Mesenchymal stem cell (in vitro differentiated cells and primary cell): ENCODE measurements at regions not wholly inside any gene's neighbourhood (a gene's known extent, or its start where the extent isn't known, plus 50 kb on each side); places are given as distances from the start of the nearest gene placed in this dataset.

Experiments used
- DNase-seq: peaks from one replicate; pipeline ENCODE4 v3.0.0-alpha.2; 2013
- H2AFZ ChIP-seq: one replicate; pipeline ENCODE4 v1.6.1; 2013; ENCODE audit warnings: low read depth, mild to moderate bottlenecking, control low read depth, inconsistent platforms, low read length, moderate library complexity
- H2AK5ac ChIP-seq: 2 replicates; pipeline ENCODE4 v1.6.1; 2013; ENCODE audit warnings: low read length, moderate library complexity, mild to moderate bottlenecking, inconsistent platforms; ENCODE audit not compliant: severe bottlenecking
- H2BK120ac ChIP-seq: one replicate; pipeline ENCODE4 v1.6.1; 2013; ENCODE audit warnings: low read depth, mild to moderate bottlenecking, inconsistent platforms, low read length, moderate library complexity
- H2BK12ac ChIP-seq, 2 experiments: one replicate each; pipeline ENCODE4 v1.6.1; 2013; ENCODE audit warnings: inconsistent platforms in 2 of 2, low read length in 2 of 2, mild to moderate bottlenecking in 2 of 2, moderate library complexity in 2 of 2, control low read depth in 1 of 2
- H2BK15ac ChIP-seq: one replicate; pipeline ENCODE4 v1.6.1; 2013; ENCODE audit warnings: mild to moderate bottlenecking, low read depth, inconsistent platforms; ENCODE audit not compliant: poor library complexity, severe bottlenecking
- H2BK5ac ChIP-seq: 2 replicates; pipeline ENCODE4 v1.6.1; 2013; ENCODE audit warnings: low read depth, mild to moderate bottlenecking, low read length, control low read depth, inconsistent platforms; ENCODE audit not compliant: poor library complexity, severe bottlenecking
- H3K14ac ChIP-seq, 2 experiments: one replicate each; pipeline ENCODE4 v1.6.1; 2013; ENCODE audit warnings: inconsistent platforms in 2 of 2, low read length in 2 of 2, control low read depth in 1 of 2, mild to moderate bottlenecking in 1 of 2, moderate library complexity in 1 of 2
- H3K18ac ChIP-seq, 2 experiments: one replicate each; pipeline ENCODE4 v1.6.1; 2013; ENCODE audit warnings: inconsistent platforms in 2 of 2, low read length in 2 of 2, control low read depth in 1 of 2, low read depth in 1 of 2, mild to moderate bottlenecking in 1 of 2
- H3K23ac ChIP-seq, 2 experiments: one replicate each; pipeline ENCODE4 v1.6.1; 2013; ENCODE audit warnings: inconsistent platforms in 2 of 2, low read length in 2 of 2, mild to moderate bottlenecking in 2 of 2, moderate library complexity in 2 of 2, control low read depth in 1 of 2
- H3K27ac ChIP-seq: 2 replicates; pipeline ENCODE4 v1.5.1; 2013; ENCODE audit warnings: mild to moderate bottlenecking, moderate library complexity, low read length, control low read depth, inconsistent platforms; ENCODE audit not compliant: poor library complexity, severe bottlenecking
- H3K27me3 ChIP-seq, 2 experiments: 2 replicates each; pipeline versions ENCODE4 v1.6.1 to v1.7.0; 2013; ENCODE audit warnings: low read length in 2 of 2, mild to moderate bottlenecking in 2 of 2, moderate library complexity in 2 of 2, control low read depth in 1 of 2, inconsistent platforms in 1 of 2; ENCODE audit not compliant: control insufficient read depth in 1 of 2, insufficient read depth in 1 of 2
- H3K36me3 ChIP-seq, 2 experiments: 2 replicates each; pipeline versions ENCODE4 v1.6.1 to v1.7.0; 2013; ENCODE audit warnings: low read length in 2 of 2, control low read depth in 1 of 2, inconsistent platforms in 1 of 2, low read depth in 1 of 2, mild to moderate bottlenecking in 1 of 2; ENCODE audit not compliant: insufficient read depth in 2 of 2, control insufficient read depth in 1 of 2
- H3K4ac ChIP-seq, 2 experiments: one replicate each; pipeline ENCODE4 v1.6.1; 2013; ENCODE audit warnings: inconsistent platforms in 2 of 2, low read length in 2 of 2, mild to moderate bottlenecking in 2 of 2, moderate library complexity in 2 of 2, control low read depth in 1 of 2, low read depth in 1 of 2
- H3K4me1 ChIP-seq: 2 replicates; pipeline ENCODE4 v1.6.1; 2013; ENCODE audit warnings: low read depth, low read length, control low read depth; ENCODE audit not compliant: control insufficient read depth, insufficient read depth
- H3K4me2 ChIP-seq: 2 replicates; pipeline ENCODE4 v1.6.1; 2013; ENCODE audit warnings: low read length, mild to moderate bottlenecking, inconsistent platforms; ENCODE audit not compliant: poor library complexity, severe bottlenecking
- H3K4me3 ChIP-seq, 2 experiments: 2 replicates each; pipeline versions ENCODE4 v1.5.1 to v1.7.0; 2013; ENCODE audit warnings: low read length in 2 of 2, mild to moderate bottlenecking in 2 of 2, control low read depth in 1 of 2, low read depth in 1 of 2; ENCODE audit not compliant: insufficient read depth in 1 of 2
- H3K79me1 ChIP-seq: replicated peaks from 2 replicates; pipeline ENCODE4 v1.6.1; 2013; ENCODE audit warnings: mild to moderate bottlenecking, control low read depth, low read length, inconsistent platforms; ENCODE audit not compliant: poor library complexity, severe bottlenecking
- H3K9ac ChIP-seq: 2 replicates; pipeline ENCODE4 v1.7.0; 2013; ENCODE audit warnings: mild to moderate bottlenecking, low read length, moderate library complexity
- H3K9me3 ChIP-seq: 2 replicates; pipeline ENCODE4 v1.7.0; 2013; ENCODE audit warnings: mild to moderate bottlenecking, low read length; ENCODE audit not compliant: control insufficient read depth
- H4K8ac ChIP-seq: one replicate; pipeline ENCODE4 v1.6.1; 2013; ENCODE audit warnings: inconsistent platforms, mild to moderate bottlenecking, low read length, moderate library complexity
- H4K91ac ChIP-seq: one replicate; pipeline ENCODE4 v1.6.1; 2013; ENCODE audit warnings: mild to moderate bottlenecking, low read length, inconsistent platforms
- WGBS: methylation state at CpG from one replicate; pipeline ENCODE4 v1.1.7; 2013; ENCODE audit warnings: mixed read lengths; 5-methylcytosine and 5-hydroxymethylcytosine counted together

GRCh38 chr17:71633391-71633849 lies 487.4 kb upstream of the SOX9 start:
- 8% methylated on average over 3 of the region's 4 CpGs for WGBS
- peak; percentile 74 for DNase-seq
- Histone ChIP-seq H2AFZ (no peak overlapping the region), H3K4ac (no peak overlapping the region), H3K14ac (no peak overlapping the region), H3K4me3 (peak overlapping the region in 1 of 2 experiments; percentile 30), H2BK15ac (no peak overlapping the region), H3K79me1 (no peaks in the 10 kb centered on the region), H3K23ac (no peak overlapping the region), H3K27me3 (no peaks in the 10 kb centered on the region), H4K91ac (no peak overlapping the region), H4K8ac (no peak overlapping the region), H3K9me3 (no peaks in the 10 kb centered on the region), H3K36me3 (no peaks in the 10 kb centered on the region), H2BK5ac (no peak overlapping the region), H3K4me1 (peaks cover 1% of the 10 kb centered on the region), H3K27ac (peak overlapping the region; percentile 64), H2BK120ac (no peak overlapping the region), H3K9ac (no peak overlapping the region), H3K18ac (peak overlapping the region in 1 of 2 experiments; percentile 45), H2AK5ac (no peak overlapping the region), H2BK12ac (no peak overlapping the region), H3K4me2 (no peak overlapping the region)

- Histone ChIP-seq H4K8ac (no peak overlapping the region), H3K79me1 (no peaks in the 10 kb centered on the region), H3K9me3 (no peaks in the 10 kb centered on the region), H3K4ac (no peak overlapping the region), H2BK120ac (no peak overlapping the region), H3K14ac (no peak overlapping the region), H3K4me1 (peaks cover 1% of the 10 kb centered on the region), H2BK12ac (no peak overlapping the region), H3K36me3 (no peaks in the 10 kb centered on the region), H2BK15ac (no peak overlapping the region), H2AK5ac (no peak overlapping the region), H4K91ac (no peak overlapping the region), H3K4me3 (no peak overlapping the region), H2BK5ac (no peak overlapping the region), H2AFZ (no peak overlapping the region), H3K23ac (no peak overlapping the region), H3K18ac (no peak overlapping the region), H3K4me2 (no peak overlapping the region), H3K27ac (no peak overlapping the region), H3K27me3 (no peaks in the 10 kb centered on the region), H3K9ac (no peak overlapping the region)
- no peak for DNase-seq
- 90% methylated on average over 1 of the region's 1 CpG for WGBS
Measured at GRCh38 chr17:71634376-71634775, 486.4 kb upstream of the SOX9 start.

- WGBS: 100% methylated on average over 4 of the region's 5 CpGs
- Histone ChIP-seq H3K4me3 (no peak overlapping the region), H3K18ac (peak overlapping the region in 1 of 2 experiments; percentile 43), H3K36me3 (no peaks in the 10 kb centered on the region), H2BK15ac (no peak overlapping the region), H2AK5ac (no peak overlapping the region), H3K4me2 (no peak overlapping the region), H4K8ac (no peak overlapping the region), H3K23ac (no peak overlapping the region), H3K4ac (no peak overlapping the region), H4K91ac (no peak overlapping the region), H2BK120ac (no peak overlapping the region), H2AFZ (no peak overlapping the region), H3K27me3 (no peaks in the 10 kb centered on the region), H3K9ac (no peak overlapping the region), H3K27ac (no peak overlapping the region), H3K14ac (no peak overlapping the region), H3K9me3 (no peaks in the 10 kb centered on the region), H2BK5ac (no peak overlapping the region), H3K79me1 (no peaks in the 10 kb centered on the region), H3K4me1 (peaks cover 1% of the 10 kb centered on the region), H2BK12ac (no peak overlapping the region)
- no peak for DNase-seq
Measured at GRCh38 chr17:71635187-71635586, 485.6 kb upstream of the SOX9 start.

GRCh38 chr17:71636644-71637043 lies 484.2 kb upstream of the SOX9 start:
- no peaks in the 10 kb centered on the region for H3K36me3 ChIP-seq
- DNase-seq: no peak
- H3K79me1 ChIP-seq: no peaks in the 10 kb centered on the region
- H3K27me3 ChIP-seq: no peaks in the 10 kb centered on the region
- no peak overlapping the region for H4K91ac ChIP-seq
- WGBS: no CpG with 5 or more reads among the region's 1 CpG
- H3K18ac ChIP-seq: no peak overlapping the region
- no peak overlapping the region for H4K8ac ChIP-seq
- H3K4me3 ChIP-seq: no peak overlapping the region
- H3K4me1 ChIP-seq: peaks cover 1% of the 10 kb centered on the region
- H2BK5ac ChIP-seq: no peak overlapping the region
- H3K27ac ChIP-seq: no peak overlapping the region
- H3K9me3 ChIP-seq: no peaks in the 10 kb centered on the region
- H3K4ac ChIP-seq: no peak overlapping the region
- no peak overlapping the region for H3K4me2 ChIP-seq
- no peak overlapping the region for H2BK12ac ChIP-seq
- H2AFZ ChIP-seq: no peak overlapping the region
- H3K14ac ChIP-seq: no peak overlapping the region
- H2BK15ac ChIP-seq: no peak overlapping the region
- H2AK5ac ChIP-seq: no peak overlapping the region
- H3K23ac ChIP-seq: no peak overlapping the region
- H3K9ac ChIP-seq: no peak overlapping the region
- no peak overlapping the region for H2BK120ac ChIP-seq
